ENCODE measurements at regions not wholly inside any gene's neighbourhood (a gene's known extent, or its start where the extent isn't known, plus 50 kb on each side); places are given as distances from the start of the nearest gene placed in this dataset.

GRCh38 chr9:31492229-31492628 is 892.2 kb upstream of the ACO1 start:
- H3F3A ChIP-seq (ENCODE audit: insufficient read depth, low read length): no peaks in the 10 kb centered on the region
- TF ChIP-seq EZH2 (IDR thresholded peaks at IDR 0.05; ENCODE audit: borderline replicate concordance, low read length) (no peak), CTCF (IDR thresholded peaks at IDR 0.05; ENCODE audit: low read length) (no peak)
- H3K27ac ChIP-seq (ENCODE audit: low read depth, low read length, poor library complexity, severe bottlenecking): no peak overlapping the region
- H3K4me2 ChIP-seq (ENCODE audit: low read length): no peak overlapping the region
- H3K9me2 ChIP-seq (ENCODE audit: low read depth, low read length): no peaks in the 10 kb centered on the region
- no peak overlapping the region for H2AFZ ChIP-seq (ENCODE audit: low read length)
- H3K9ac ChIP-seq (ENCODE audit: low read length): no peak overlapping the region
- H3K4me1 ChIP-seq (ENCODE audit: insufficient read depth, low read length, severe bottlenecking): no peaks in the 10 kb centered on the region
- no peaks in the 10 kb centered on the region for H4K20me1 ChIP-seq (ENCODE audit: insufficient read depth, low read length)
- H3K9me3 ChIP-seq (ENCODE audit: low read length): no peaks in the 10 kb centered on the region
- no peaks in the 10 kb centered on the region for H3K27me3 ChIP-seq (ENCODE audit: insufficient read depth, low read length)
- H3K36me3 ChIP-seq (ENCODE audit: insufficient read depth, low read length): no peaks in the 10 kb centered on the region
- H3K4me3 ChIP-seq (ENCODE audit: low read depth, low read length, poor library complexity, severe bottlenecking): no peak overlapping the region
- no peaks in the 10 kb centered on the region for H3K79me2 ChIP-seq (ENCODE audit: insufficient read depth, low read length)

GRCh38 chr9:31500422-31500821 is 884.0 kb upstream of the ACO1 start:
- H3K4me1 ChIP-seq (ENCODE audit: insufficient read depth, low read length, severe bottlenecking): no peaks in the 10 kb centered on the region
- H3K27ac ChIP-seq (ENCODE audit: low read depth, low read length, poor library complexity, severe bottlenecking): no peak overlapping the region
- H3K36me3 ChIP-seq (ENCODE audit: insufficient read depth, low read length): no peaks in the 10 kb centered on the region
- H3K9me3 ChIP-seq (ENCODE audit: low read length): no peaks in the 10 kb centered on the region
- no peak overlapping the region for H3K4me3 ChIP-seq (ENCODE audit: low read depth, low read length, poor library complexity, severe bottlenecking)
- no peak overlapping the region for H3K4me2 ChIP-seq (ENCODE audit: low read length)
- H3K9me2 ChIP-seq (ENCODE audit: low read depth, low read length): no peaks in the 10 kb centered on the region
- no peak overlapping the region for H3K9ac ChIP-seq (ENCODE audit: low read length)
- no peaks in the 10 kb centered on the region for H3K79me2 ChIP-seq (ENCODE audit: insufficient read depth, low read length)
- 0 out of 2 replicates have a peak overlapping the region, but pooled peaks have one; percentile 69 for H2AFZ ChIP-seq (ENCODE audit: low read length)
- H3K27me3 ChIP-seq (ENCODE audit: insufficient read depth, low read length): no peaks in the 10 kb centered on the region
- TF ChIP-seq EZH2 (IDR thresholded peaks at IDR 0.05; ENCODE audit: borderline replicate concordance, low read length) (no peak), CTCF (IDR thresholded peaks at IDR 0.05; ENCODE audit: low read length) (no peak)
- H3F3A ChIP-seq (ENCODE audit: insufficient read depth, low read length): no peaks in the 10 kb centered on the region
- H4K20me1 ChIP-seq (ENCODE audit: insufficient read depth, low read length): no peaks in the 10 kb centered on the region

GRCh38 chr9:31519011-31519410 is 865.4 kb upstream of the ACO1 start:
- peaks cover 26% of the 10 kb centered on the region for H3K4me1 ChIP-seq (ENCODE audit: insufficient read depth, low read length, severe bottlenecking)
- no peak overlapping the region; the same call in 1 of the 2 replicates for H3K9ac ChIP-seq (ENCODE audit: low read length)
- peak overlapping the region; percentile 21 for H3K4me3 ChIP-seq (ENCODE audit: low read depth, low read length, poor library complexity, severe bottlenecking)
- H3F3A ChIP-seq (ENCODE audit: insufficient read depth, low read length): no peaks in the 10 kb centered on the region
- H3K79me2 ChIP-seq (ENCODE audit: insufficient read depth, low read length): no peaks in the 10 kb centered on the region
- peak overlapping the region; percentile 92; the same call in 1 of the 2 replicates for H2AFZ ChIP-seq (ENCODE audit: low read length)
- TF ChIP-seq EZH2 (IDR thresholded peaks at IDR 0.05; ENCODE audit: borderline replicate concordance, low read length): no peak
- TF ChIP-seq CTCF (IDR thresholded peaks at IDR 0.05; ENCODE audit: low read length): no peak
- H4K20me1 ChIP-seq (ENCODE audit: insufficient read depth, low read length): no peaks in the 10 kb centered on the region
- no peaks in the 10 kb centered on the region for H3K27me3 ChIP-seq (ENCODE audit: insufficient read depth, low read length)
- H3K36me3 ChIP-seq (ENCODE audit: insufficient read depth, low read length): no peaks in the 10 kb centered on the region
- H3K9me3 ChIP-seq (ENCODE audit: low read length): no peaks in the 10 kb centered on the region; the same call in 1 of the 2 replicates
- H3K9me2 ChIP-seq (ENCODE audit: low read depth, low read length): no peaks in the 10 kb centered on the region
- H3K4me2 ChIP-seq (ENCODE audit: low read length): peak overlapping the region; percentile 25; the same call in 1 of the 2 replicates
- H3K27ac ChIP-seq (ENCODE audit: low read depth, low read length, poor library complexity, severe bottlenecking): peak overlapping the region; percentile 60
